Keratinocyte (primary cell): ENCODE measurements at regions not wholly inside any gene's neighbourhood (a gene's known extent, or its start where the extent isn't known, plus 50 kb on each side); places are given as distances from the start of the nearest gene placed in this dataset.

Source experiments
- DNase-seq: peaks from one replicate; pipeline ENCODE4 v3.0.0-alpha.2; 2011; ENCODE audit warnings: low read depth, missing footprints, low spot score
- FAIRE-seq: peaks from 2 replicates; lab custom pipeline; 2011; peaks lifted over from hg19 to GRCh38; lab: Jason Lieb, UNC
- H2AFZ ChIP-seq: 2 replicates; pipeline ENCODE4 v1.6.0; 2012; ENCODE audit warnings: low read length, control low read depth, inconsistent platforms; ENCODE audit not compliant: control insufficient read depth
- H3K27ac ChIP-seq: 2 replicates; pipeline ENCODE4 v1.5.1; 2011; ENCODE audit warnings: low read length; ENCODE audit not compliant: control insufficient read depth, insufficient read depth
- H3K27me3 ChIP-seq: 3 replicates; pipeline ENCODE4 v1.6.0; 2011; ENCODE audit warnings: low read length; ENCODE audit not compliant: control insufficient read depth, insufficient read depth; ENCODE audit errors: extremely low read depth
- H3K36me3 ChIP-seq, 2 experiments: 2 replicates in 1 of 2; 3 replicates in 1 of 2; pipeline ENCODE4 v1.5.1; 2011; ENCODE audit warnings: low read length in 2 of 2, mild to moderate bottlenecking in 1 of 2; ENCODE audit not compliant: control insufficient read depth in 2 of 2, insufficient read depth in 2 of 2; ENCODE audit errors: extremely low read depth in 1 of 2
- H3K4me1 ChIP-seq: 3 replicates; pipeline ENCODE4 v1.5.1; 2011; ENCODE audit warnings: low read length; ENCODE audit not compliant: control insufficient read depth, insufficient read depth; ENCODE audit errors: extremely low read depth
- H3K4me2 ChIP-seq: 3 replicates; pipeline ENCODE4 v1.6.0; 2011; ENCODE audit warnings: low read depth, low read length; ENCODE audit not compliant: control insufficient read depth, insufficient read depth; ENCODE audit errors: extremely low read depth
- H3K4me3 ChIP-seq, 3 experiments: fragments of 200-600 bp in 1 of 3; sonication (generic) in 1 of 3; 2 replicates in 2 of 3; 3 replicates in 1 of 3; pipeline ENCODE4 v1.5.1; 2011 to 2016; ENCODE audit warnings: low read length in 3 of 3, mild to moderate bottlenecking in 3 of 3, control low read depth in 2 of 3, inconsistent platforms in 1 of 3, low read depth in 1 of 3, mixed read lengths in 1 of 3, mixed run types in 1 of 3, moderate library complexity in 1 of 3; ENCODE audit not compliant: control insufficient read depth in 2 of 3, insufficient read depth in 2 of 3; ENCODE audit errors: extremely low read depth in 1 of 3
- H3K79me2 ChIP-seq: 2 replicates; pipeline ENCODE4 v1.6.0; 2012; ENCODE audit warnings: low read length; ENCODE audit not compliant: control insufficient read depth, insufficient read depth
- H3K9ac ChIP-seq: 3 replicates; pipeline ENCODE4 v1.6.0; 2011; ENCODE audit warnings: low read length; ENCODE audit not compliant: control insufficient read depth, insufficient read depth; ENCODE audit errors: extremely low read depth
- H3K9me1 ChIP-seq: 3 replicates; pipeline ENCODE4 v1.6.0; 2011; ENCODE audit warnings: low read length; ENCODE audit not compliant: control insufficient read depth, insufficient read depth; ENCODE audit errors: extremely low read depth
- H3K9me3 ChIP-seq: 2 replicates; pipeline ENCODE4 v1.5.1; 2012; ENCODE audit warnings: low read depth, low read length; ENCODE audit not compliant: control insufficient read depth
- H4K20me1 ChIP-seq: 3 replicates; pipeline ENCODE4 v1.6.0; 2011; ENCODE audit warnings: low read length; ENCODE audit not compliant: control insufficient read depth, insufficient read depth; ENCODE audit errors: extremely low read depth
- CTCF ChIP-seq, 3 experiments: IDR thresholded peaks in 1 of 3; conservative IDR thresholded peaks in 1 of 3; optimal IDR thresholded peaks in 1 of 3; 2 replicates in 2 of 3; 3 replicates in 1 of 3; pipeline versions ENCODE3 to v1.5.1; 2011; ENCODE audit warnings: low read length in 3 of 3, mild to moderate bottlenecking in 3 of 3, moderate library complexity in 2 of 3, control low read depth in 1 of 3, inconsistent platforms in 1 of 3; ENCODE audit not compliant: insufficient read depth in 2 of 3; ENCODE audit errors: extremely low read depth in 1 of 3
- EZH2 ChIP-seq: IDR thresholded peaks from one replicate; pipeline ENCODE4 v1.6.1; 2012; ENCODE audit warnings: inconsistent platforms, mild to moderate bottlenecking, low read length, moderate library complexity
- dilution Hi-C: fragments of 300-500 bp; cut with MboI; formaldehyde crosslinking; loops from one replicate; pipeline ENCODE4 v1.7.0; 2020; ENCODE audit warnings: low sequenced_read_pairs; ENCODE audit not compliant: extremely low pct_ligation_motif_present

- DNase-seq (no peak), FAIRE-seq (no peak)
- no peak overlapping the region for H3K27ac ChIP-seq
- H3K9ac ChIP-seq: no peak overlapping the region
- no peaks in the 10 kb centered on the region for H4K20me1 ChIP-seq
- no peak overlapping the region for H3K4me3 ChIP-seq
- dilution Hi-C loops: no loop called here
- no peak for TF ChIP-seq CTCF (optimal IDR thresholded peaks at IDR 0.05 in 1 of 3, IDR thresholded peaks at IDR 0.05 in 1 of 3, conservative IDR thresholded peaks at IDR 0.05 in 1 of 3; ENCODE audit: extremely low read depth in 1 of 3, insufficient read depth in 2 of 3, low read length in 3 of 3)
- no peak overlapping the region for H3K4me2 ChIP-seq
- no peaks in the 10 kb centered on the region for H3K79me2 ChIP-seq
- no peaks in the 10 kb centered on the region for H3K9me1 ChIP-seq
- H3K9me3 ChIP-seq: no peaks in the 10 kb centered on the region
- H3K27me3 ChIP-seq: no peaks in the 10 kb centered on the region
- no peaks in the 10 kb centered on the region for H3K36me3 ChIP-seq
- no peaks in the 10 kb centered on the region for H3K4me1 ChIP-seq
- no peak overlapping the region for H2AFZ ChIP-seq
Measured at GRCh38 chr4:19924761-19925160, 326.9 kb upstream of the SLIT2 start.

- H3K9me1 ChIP-seq: no peaks in the 10 kb centered on the region
- no peak for TF ChIP-seq EZH2
- TF ChIP-seq CTCF (optimal IDR thresholded peaks at IDR 0.05 in 1 of 3, IDR thresholded peaks at IDR 0.05 in 1 of 3, conservative IDR thresholded peaks at IDR 0.05 in 1 of 3; ENCODE audit: extremely low read depth in 1 of 3, insufficient read depth in 2 of 3, low read length in 3 of 3): no peak
- no peaks in the 10 kb centered on the region for H3K79me2 ChIP-seq
- no peaks in the 10 kb centered on the region for H4K20me1 ChIP-seq
- H3K9me3 ChIP-seq: no peaks in the 10 kb centered on the region
- H3K4me2 ChIP-seq: no peak overlapping the region
- no peaks in the 10 kb centered on the region for H3K36me3 ChIP-seq
- H2AFZ ChIP-seq: no peak overlapping the region
- no peaks in the 10 kb centered on the region for H3K27me3 ChIP-seq
- no peak overlapping the region for H3K9ac ChIP-seq
- no peak for FAIRE-seq
- H3K4me1 ChIP-seq: no peaks in the 10 kb centered on the region
- H3K27ac ChIP-seq: no peak overlapping the region
- DNase-seq: no peak
- dilution Hi-C loops: no loop called here
- H3K4me3 ChIP-seq: no peak overlapping the region
Measured at GRCh38 chr4:19915276-19915675, 336.4 kb upstream of the SLIT2 start.
